IPS DF 6.9 (cell line): ENCODE measurements at regions not wholly inside any gene's neighbourhood (a gene's known extent, or its start where the extent isn't known, plus 50 kb on each side); places are given as distances from the start of the nearest gene placed in this dataset.

ENCODE experiments used
- DNase-seq: peaks from one replicate; pipeline ENCODE4 v3.0.0-alpha.2; 2013; ENCODE audit warnings: low read depth, low spot score
- H3K27ac ChIP-seq: one replicate; pipeline ENCODE4 v1.5.1; 2013; ENCODE audit warnings: low read length, control low read depth
- H3K27me3 ChIP-seq: 2 replicates; pipeline ENCODE4 v1.6.1; 2013; ENCODE audit warnings: mild to moderate bottlenecking, low read length; ENCODE audit not compliant: control insufficient read depth, insufficient read depth
- H3K36me3 ChIP-seq: 2 replicates; pipeline ENCODE4 v1.6.1; 2013; ENCODE audit warnings: low read length; ENCODE audit not compliant: control insufficient read depth, insufficient read depth
- H3K4me1 ChIP-seq: 2 replicates; pipeline ENCODE4 v1.6.1; 2013; ENCODE audit warnings: low read length; ENCODE audit not compliant: control insufficient read depth, insufficient read depth
- H3K4me3 ChIP-seq: 2 replicates; pipeline ENCODE4 v1.5.1; 2013; ENCODE audit warnings: mild to moderate bottlenecking, low read length
- H3K9me3 ChIP-seq: 2 replicates; pipeline ENCODE4 v1.6.1; 2013; ENCODE audit warnings: low read length, inconsistent platforms; ENCODE audit not compliant: control insufficient read depth, insufficient read depth
- WGBS: extraction: QIAGEN DNeasy Blood & Tissue Kit; methylation state at CpG from one replicate; pipeline ENCODE4 v1.1.7; 2013; ENCODE audit warnings: mixed read lengths, missing lambda C conversion rate; ENCODE audit not compliant: insufficient read length, insufficient coverage; 5-methylcytosine and 5-hydroxymethylcytosine counted together

GRCh38 chr3:110773413-110773954, 298.1 kb upstream of the NECTIN3 start:
- Histone ChIP-seq H3K36me3 (no peaks in the 10 kb centered on the region), H3K4me1 (0 out of 2 replicates have a peak, but pooled peaks cover 2% of the 10 kb centered on the region), H3K27me3 (no peaks in the 10 kb centered on the region), H3K27ac (no peak overlapping the region), H3K4me3 (no peak overlapping the region), H3K9me3 (no peaks in the 10 kb centered on the region)
- DNase-seq = no peak
- no CpG with 5 or more reads among the region's 9 CpGs for WGBS

- Histone ChIP-seq H3K27me3 (no peaks in the 10 kb centered on the region), H3K27ac (no peak overlapping the region), H3K36me3 (no peaks in the 10 kb centered on the region), H3K4me1 (0 out of 2 replicates have a peak, but pooled peaks cover 2% of the 10 kb centered on the region), H3K4me3 (no peak overlapping the region), H3K9me3 (no peaks in the 10 kb centered on the region)
- WGBS = no CpG with 5 or more reads among the region's 7 CpGs
- no peak for DNase-seq
Measured at GRCh38 chr3:110774496-110775265, 296.9 kb upstream of the NECTIN3 start.

- no peak for DNase-seq
- Histone ChIP-seq H3K27ac (no peak overlapping the region), H3K9me3 (no peaks in the 10 kb centered on the region), H3K4me1 (no peaks in the 10 kb centered on the region), H3K27me3 (no peaks in the 10 kb centered on the region), H3K4me3 (no peak overlapping the region), H3K36me3 (no peaks in the 10 kb centered on the region)
- no CpG with 5 or more reads among the region's 2 CpGs for WGBS
Measured at GRCh38 chr3:110779581-110779980, 292.0 kb upstream of the NECTIN3 start.

- Histone ChIP-seq H3K4me3 (no peak overlapping the region), H3K27ac (no peak overlapping the region), H3K9me3 (no peaks in the 10 kb centered on the region), H3K36me3 (no peaks in the 10 kb centered on the region), H3K4me1 (no peaks in the 10 kb centered on the region), H3K27me3 (no peaks in the 10 kb centered on the region)
- WGBS = no CpG with 5 or more reads among the region's 3 CpGs
- no peak for DNase-seq
Measured at GRCh38 chr3:110783541-110783940, 288.1 kb upstream of the NECTIN3 start.

GRCh38 chr3:110788794-110789193, 282.8 kb upstream of the NECTIN3 start:
- H3K27ac ChIP-seq = no peak overlapping the region
- no peaks in the 10 kb centered on the region for H3K27me3 ChIP-seq
- H3K36me3 ChIP-seq = no peaks in the 10 kb centered on the region
- no CpG with 5 or more reads among the region's 1 CpG for WGBS
- no peaks in the 10 kb centered on the region for H3K9me3 ChIP-seq
- DNase-seq = no peak
- H3K4me1 ChIP-seq = no peaks in the 10 kb centered on the region
- no peak overlapping the region for H3K4me3 ChIP-seq

- no CpG with 5 or more reads among the region's 2 CpGs for WGBS
- no peak for DNase-seq
- H3K9me3 ChIP-seq = no peaks in the 10 kb centered on the region
Measured at GRCh38 chr3:110789315-110789714, 282.3 kb upstream of the NECTIN3 start.

GRCh38 chr3:110790631-110791030, 281.0 kb upstream of the NECTIN3 start:
- no peak overlapping the region for H3K27ac ChIP-seq
- no peak overlapping the region for H3K4me3 ChIP-seq
- DNase-seq = no peak
- WGBS = 100% methylated on average over 1 of the region's 2 CpGs
- no peaks in the 10 kb centered on the region for H3K4me1 ChIP-seq
- no peaks in the 10 kb centered on the region for H3K27me3 ChIP-seq
- no peaks in the 10 kb centered on the region for H3K9me3 ChIP-seq
- H3K36me3 ChIP-seq = no peaks in the 10 kb centered on the region

More at GRCh38 chr3:110789315-110789714, 282.3 kb upstream of the NECTIN3 start:
- H3K27ac ChIP-seq = no peak overlapping the region
- no peaks in the 10 kb centered on the region for H3K36me3 ChIP-seq
- H3K4me3 ChIP-seq = no peak overlapping the region
- H3K27me3 ChIP-seq = no peaks in the 10 kb centered on the region
- H3K4me1 ChIP-seq = no peaks in the 10 kb centered on the region

GRCh38 chr3:110791995-110792686, 279.5 kb upstream of the NECTIN3 start:
- WGBS = no CpG with 5 or more reads among the region's 2 CpGs
- H3K9me3 ChIP-seq = no peaks in the 10 kb centered on the region
- H3K36me3 ChIP-seq = no peaks in the 10 kb centered on the region
- no peaks in the 10 kb centered on the region for H3K27me3 ChIP-seq
- no peaks in the 10 kb centered on the region for H3K4me1 ChIP-seq
- DNase-seq = no peak
- no peak overlapping the region for H3K4me3 ChIP-seq
- H3K27ac ChIP-seq = no peak overlapping the region

GRCh38 chr3:110793611-110794010, 278.0 kb upstream of the NECTIN3 start:
- no CpG with 5 or more reads among the region's 1 CpG for WGBS
- H3K4me1 ChIP-seq = no peaks in the 10 kb centered on the region
- H3K9me3 ChIP-seq = no peaks in the 10 kb centered on the region
- H3K27ac ChIP-seq = no peak overlapping the region
- DNase-seq = no peak
- no peaks in the 10 kb centered on the region for H3K27me3 ChIP-seq
- no peaks in the 10 kb centered on the region for H3K36me3 ChIP-seq
- H3K4me3 ChIP-seq = no peak overlapping the region

- Histone ChIP-seq H3K4me3 (no peak overlapping the region), H3K36me3 (no peaks in the 10 kb centered on the region), H3K27me3 (no peaks in the 10 kb centered on the region), H3K27ac (no peak overlapping the region), H3K4me1 (no peaks in the 10 kb centered on the region), H3K9me3 (no peaks in the 10 kb centered on the region)
- WGBS = no CpG with 5 or more reads among the region's 2 CpGs
- no peak for DNase-seq
Measured at GRCh38 chr3:110795163-110795562, 276.5 kb upstream of the NECTIN3 start.
